ENCODE measurements at regions not wholly inside any gene's neighbourhood (a gene's known extent, or its start where the extent isn't known, plus 50 kb on each side); places are given as distances from the start of the nearest gene placed in this dataset.

DNA sequence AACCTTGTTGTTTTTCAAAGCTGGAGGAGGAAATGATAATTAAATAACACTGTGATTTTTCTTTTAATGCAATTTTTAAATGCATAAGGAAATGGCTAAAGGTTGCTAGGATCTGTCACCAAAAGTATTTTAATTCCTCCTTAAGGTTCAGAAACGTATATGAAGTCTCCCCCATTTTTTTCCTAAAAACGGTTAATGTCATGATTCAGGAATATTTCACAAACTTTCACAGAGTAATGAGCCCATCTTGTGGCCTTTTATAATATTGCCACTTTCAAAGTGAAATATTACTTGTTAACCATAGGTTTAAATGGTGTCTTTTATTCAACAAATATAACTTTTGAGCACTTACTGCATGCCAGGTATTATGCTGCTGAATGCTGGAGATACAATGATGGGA is 99.5 kb upstream of the USP38 start:
- Histone ChIP-seq H3K9me3 (ENCODE audit: insufficient read depth, low read depth, low read length) (peaks cover 7% of the 10 kb centered on the region), H3K27ac (ENCODE audit: low read length) (no peak overlapping the region), H3K27me3 (ENCODE audit: insufficient read depth, low read length) (no peaks in the 10 kb centered on the region), H3K4me1 (ENCODE audit: insufficient read depth, low read length) (peaks cover 7% of the 10 kb centered on the region), H3K36me3 (ENCODE audit: insufficient read depth, low read depth, low read length) (peaks cover 3% of the 10 kb centered on the region; the same call in 1 of the 2 replicates), H3K4me3 (ENCODE audit: low read length) (no peak overlapping the region), H3K9ac (ENCODE audit: low read depth, low read length) (no peak overlapping the region)

- peaks cover 11% of the 10 kb centered on the region for H3K9me3 ChIP-seq (ENCODE audit: insufficient read depth, low read depth, low read length)
- H3K4me3 ChIP-seq (ENCODE audit: low read length) = no peak overlapping the region
- H3K27me3 ChIP-seq (ENCODE audit: insufficient read depth, low read length) = no peaks in the 10 kb centered on the region
- peaks cover 7% of the 10 kb centered on the region for H3K4me1 ChIP-seq (ENCODE audit: insufficient read depth, low read length)
- no peak overlapping the region for H3K27ac ChIP-seq (ENCODE audit: low read length)
- H3K9ac ChIP-seq (ENCODE audit: low read depth, low read length) = no peak overlapping the region
- peaks cover 4% of the 10 kb centered on the region; the same call in 1 of the 2 replicates for H3K36me3 ChIP-seq (ENCODE audit: insufficient read depth, low read depth, low read length)
These were observed 99.1 kb upstream of the USP38 start for GRCh38 chr4:143085659-143086058.

DNA sequence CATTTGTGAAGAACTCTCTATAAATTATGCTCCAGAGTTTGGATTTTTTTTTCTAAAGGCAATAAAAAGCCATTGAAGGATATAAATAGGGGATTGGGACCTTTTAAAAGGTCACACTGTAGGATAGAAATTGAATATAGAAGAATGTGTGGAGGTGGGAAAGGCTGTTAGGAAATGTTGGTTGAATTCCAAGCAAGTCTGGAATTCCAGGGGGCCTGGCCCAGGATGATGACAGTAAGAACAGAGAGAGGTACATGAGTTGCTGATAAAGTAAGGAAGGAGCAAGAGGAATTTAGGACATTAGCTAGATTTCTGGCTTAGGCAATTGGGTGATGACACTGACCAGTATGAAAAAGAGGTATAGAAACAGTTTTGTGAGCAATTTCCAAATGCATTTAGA is 95.4 kb upstream of the USP38 start:
- H3K27ac ChIP-seq (ENCODE audit: low read length) = no peak overlapping the region
- H3K27me3 ChIP-seq (ENCODE audit: insufficient read depth, low read length) = no peaks in the 10 kb centered on the region
- peaks cover 15% of the 10 kb centered on the region for H3K4me1 ChIP-seq (ENCODE audit: insufficient read depth, low read length)
- no peak overlapping the region for H3K9ac ChIP-seq (ENCODE audit: low read depth, low read length)
- peaks cover 16% of the 10 kb centered on the region for H3K9me3 ChIP-seq (ENCODE audit: insufficient read depth, low read depth, low read length)
- no peak overlapping the region for H3K4me3 ChIP-seq (ENCODE audit: low read length)
- peaks cover 4% of the 10 kb centered on the region; the same call in 1 of the 2 replicates for H3K36me3 ChIP-seq (ENCODE audit: insufficient read depth, low read depth, low read length)

GRCh38 chr4:143089847-143090246 is 94.9 kb upstream of the USP38 start:
- H3K27ac ChIP-seq (ENCODE audit: low read length) = no peak overlapping the region
- no peak overlapping the region for H3K9ac ChIP-seq (ENCODE audit: low read depth, low read length)
- peaks cover 4% of the 10 kb centered on the region; the same call in 1 of the 2 replicates for H3K36me3 ChIP-seq (ENCODE audit: insufficient read depth, low read depth, low read length)
- no peak overlapping the region for H3K4me3 ChIP-seq (ENCODE audit: low read length)
- H3K9me3 ChIP-seq (ENCODE audit: insufficient read depth, low read depth, low read length) = peaks cover 21% of the 10 kb centered on the region
- H3K27me3 ChIP-seq (ENCODE audit: insufficient read depth, low read length) = no peaks in the 10 kb centered on the region
- peaks cover 15% of the 10 kb centered on the region for H3K4me1 ChIP-seq (ENCODE audit: insufficient read depth, low read length)

DNA sequence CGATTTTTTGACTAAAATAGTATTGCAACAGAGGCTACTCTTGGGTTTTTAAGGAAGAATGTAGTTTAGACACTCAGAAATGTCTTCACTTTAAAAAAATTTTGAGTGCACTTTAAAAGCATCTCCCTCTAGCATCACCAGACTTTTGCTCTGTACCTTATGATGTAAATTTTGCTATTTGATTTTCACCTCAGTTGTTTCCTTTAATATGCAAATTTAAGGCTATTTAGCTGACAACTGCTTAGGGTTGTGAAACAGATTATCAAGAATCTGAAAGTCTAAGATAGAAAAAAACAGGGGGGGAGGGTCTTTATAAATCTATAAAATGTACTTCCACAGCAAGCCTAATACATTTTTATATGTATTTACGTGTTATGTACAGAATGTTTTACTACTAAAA is 92.9 kb upstream of the USP38 start:
- Histone ChIP-seq H3K27me3 (ENCODE audit: insufficient read depth, low read length) (no peaks in the 10 kb centered on the region), H3K27ac (ENCODE audit: low read length) (no peak overlapping the region), H3K4me3 (ENCODE audit: low read length) (peak overlapping the region; percentile 30; the same call in 1 of the 2 replicates), H3K4me1 (ENCODE audit: insufficient read depth, low read length) (peaks cover 15% of the 10 kb centered on the region), H3K9ac (ENCODE audit: low read depth, low read length) (no peak overlapping the region; the same call in 1 of the 2 replicates), H3K36me3 (ENCODE audit: insufficient read depth, low read depth, low read length) (peaks cover 4% of the 10 kb centered on the region; the same call in 1 of the 2 replicates), H3K9me3 (ENCODE audit: insufficient read depth, low read depth, low read length) (peaks cover 23% of the 10 kb centered on the region)

- Histone ChIP-seq H3K4me1 (ENCODE audit: insufficient read depth, low read length) (peaks cover 8% of the 10 kb centered on the region; the same call in 1 of the 2 replicates), H3K27ac (ENCODE audit: low read length) (no peak overlapping the region), H3K9me3 (ENCODE audit: insufficient read depth, low read depth, low read length) (peaks cover 14% of the 10 kb centered on the region), H3K36me3 (ENCODE audit: insufficient read depth, low read depth, low read length) (no peaks in the 10 kb centered on the region; the same call in 1 of the 2 replicates), H3K4me3 (ENCODE audit: low read length) (no peak overlapping the region), H3K27me3 (ENCODE audit: insufficient read depth, low read length) (no peaks in the 10 kb centered on the region), H3K9ac (ENCODE audit: low read depth, low read length) (no peak overlapping the region)
These were observed 89.3 kb upstream of the USP38 start for GRCh38 chr4:143095447-143095846.

DNA sequence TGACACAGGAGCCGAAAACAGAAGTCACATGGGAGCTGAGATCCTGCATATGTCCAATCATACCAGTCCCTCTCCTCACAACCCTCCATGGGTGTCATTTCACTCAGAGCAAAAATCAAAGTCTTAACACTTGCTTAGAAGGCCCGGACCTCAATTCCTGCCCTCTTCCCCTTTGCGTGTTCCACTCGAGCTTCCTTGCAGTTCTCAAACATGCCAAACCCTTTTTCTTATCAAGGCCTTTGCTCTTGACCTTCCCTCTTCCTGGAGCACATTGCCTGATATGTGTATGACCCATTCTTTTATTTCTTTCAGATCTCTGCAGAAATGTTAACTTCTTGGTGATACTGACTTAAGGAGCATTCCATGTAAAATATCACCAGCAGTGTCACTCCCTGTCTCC is 87.0 kb upstream of the USP38 start:
- peaks cover 6% of the 10 kb centered on the region for H3K9me3 ChIP-seq (ENCODE audit: insufficient read depth, low read depth, low read length)
- H3K9ac ChIP-seq (ENCODE audit: low read depth, low read length) = no peak overlapping the region
- no peaks in the 10 kb centered on the region; the same call in 1 of the 2 replicates for H3K36me3 ChIP-seq (ENCODE audit: insufficient read depth, low read depth, low read length)
- H3K27ac ChIP-seq (ENCODE audit: low read length) = no peak overlapping the region
- no peak overlapping the region for H3K4me3 ChIP-seq (ENCODE audit: low read length)
- no peaks in the 10 kb centered on the region for H3K27me3 ChIP-seq (ENCODE audit: insufficient read depth, low read length)
- H3K4me1 ChIP-seq (ENCODE audit: insufficient read depth, low read length) = no peaks in the 10 kb centered on the region

DNA sequence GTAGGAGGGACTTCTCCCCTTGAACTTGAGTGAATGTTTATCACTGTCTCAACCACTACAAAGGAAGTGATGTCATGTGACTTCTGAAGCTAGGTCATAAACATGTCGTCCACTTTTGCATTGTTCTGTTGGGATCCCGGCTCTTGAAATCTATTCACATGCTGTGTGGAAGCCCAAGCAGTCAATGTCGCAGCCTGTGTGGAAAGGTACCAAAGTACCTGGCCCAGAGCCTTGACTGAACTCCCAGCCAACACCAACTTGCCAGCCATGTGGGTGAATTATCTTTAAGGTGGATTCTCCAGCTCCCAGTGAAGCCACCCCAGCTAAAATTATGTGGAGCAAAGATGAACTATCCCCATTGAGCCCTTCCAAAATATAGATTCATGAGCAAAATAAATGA is 85.0 kb upstream of the USP38 start:
- H3K36me3 ChIP-seq (ENCODE audit: insufficient read depth, low read depth, low read length) = no peaks in the 10 kb centered on the region; the same call in 1 of the 2 replicates
- no peaks in the 10 kb centered on the region for H3K4me1 ChIP-seq (ENCODE audit: insufficient read depth, low read length)
- peaks cover 3% of the 10 kb centered on the region; the same call in 1 of the 2 replicates for H3K9me3 ChIP-seq (ENCODE audit: insufficient read depth, low read depth, low read length)
- H3K27ac ChIP-seq (ENCODE audit: low read length) = no peak overlapping the region
- H3K9ac ChIP-seq (ENCODE audit: low read depth, low read length) = no peak overlapping the region
- no peaks in the 10 kb centered on the region for H3K27me3 ChIP-seq (ENCODE audit: insufficient read depth, low read length)
- no peak overlapping the region for H3K4me3 ChIP-seq (ENCODE audit: low read length)

GRCh38 chr4:143109376-143109775 is 75.3 kb upstream of the USP38 start:
- no peaks in the 10 kb centered on the region for H3K4me1 ChIP-seq (ENCODE audit: insufficient read depth, low read length)
- no peaks in the 10 kb centered on the region for H3K36me3 ChIP-seq (ENCODE audit: insufficient read depth, low read depth, low read length)
- no peak overlapping the region for H3K27ac ChIP-seq (ENCODE audit: low read length)
- H3K4me3 ChIP-seq (ENCODE audit: low read length) = no peak overlapping the region
- H3K9me3 ChIP-seq (ENCODE audit: insufficient read depth, low read depth, low read length) = no peaks in the 10 kb centered on the region
- H3K9ac ChIP-seq (ENCODE audit: low read depth, low read length) = no peak overlapping the region
- H3K27me3 ChIP-seq (ENCODE audit: insufficient read depth, low read length) = no peaks in the 10 kb centered on the region

- H3K4me1 ChIP-seq (ENCODE audit: insufficient read depth, low read length) = no peaks in the 10 kb centered on the region
- no peak overlapping the region for H3K27ac ChIP-seq (ENCODE audit: low read length)
- no peaks in the 10 kb centered on the region for H3K36me3 ChIP-seq (ENCODE audit: insufficient read depth, low read depth, low read length)
- no peak overlapping the region for H3K9ac ChIP-seq (ENCODE audit: low read depth, low read length)
- no peaks in the 10 kb centered on the region for H3K9me3 ChIP-seq (ENCODE audit: insufficient read depth, low read depth, low read length)
- H3K4me3 ChIP-seq (ENCODE audit: low read length) = no peak overlapping the region
- H3K27me3 ChIP-seq (ENCODE audit: insufficient read depth, low read length) = no peaks in the 10 kb centered on the region
These were observed 66.1 kb upstream of the USP38 start for GRCh38 chr4:143118663-143119062.

- Histone ChIP-seq H3K4me3 (ENCODE audit: low read length) (no peak overlapping the region), H3K27ac (ENCODE audit: low read length) (no peak overlapping the region), H3K36me3 (ENCODE audit: insufficient read depth, low read depth, low read length) (no peaks in the 10 kb centered on the region), H3K9me3 (ENCODE audit: insufficient read depth, low read depth, low read length) (peaks cover 9% of the 10 kb centered on the region; the same call in 1 of the 2 replicates), H3K4me1 (ENCODE audit: insufficient read depth, low read length) (no peaks in the 10 kb centered on the region), H3K9ac (ENCODE audit: low read depth, low read length) (no peak overlapping the region), H3K27me3 (ENCODE audit: insufficient read depth, low read length) (no peaks in the 10 kb centered on the region)
These were observed 57.1 kb upstream of the USP38 start for GRCh38 chr4:143127621-143128020.

GRCh38 chr4:143133977-143134376 is 50.7 kb upstream of the USP38 start:
- H3K9ac ChIP-seq (ENCODE audit: low read depth, low read length) = no peak overlapping the region
- no peaks in the 10 kb centered on the region for H3K27me3 ChIP-seq (ENCODE audit: insufficient read depth, low read length)
- no peaks in the 10 kb centered on the region for H3K4me1 ChIP-seq (ENCODE audit: insufficient read depth, low read length)
- no peak overlapping the region for H3K27ac ChIP-seq (ENCODE audit: low read length)
- no peaks in the 10 kb centered on the region for H3K36me3 ChIP-seq (ENCODE audit: insufficient read depth, low read depth, low read length)
- no peaks in the 10 kb centered on the region for H3K9me3 ChIP-seq (ENCODE audit: insufficient read depth, low read depth, low read length)
- H3K4me3 ChIP-seq (ENCODE audit: low read length) = no peak overlapping the region

Data from iPS-20b (cell line).